ENCODE measurements at regions not wholly inside any gene's neighbourhood (a gene's known extent, or its start where the extent isn't known, plus 50 kb on each side); places are given as distances from the start of the nearest gene placed in this dataset.
"Not testable (repeated sequence)": the region's sequence is repeated elsewhere in the genome, so short reads cannot be mapped to it uniquely, and the experiment has no call there.

GRCh38 chr6:139518556-139519091 is 144.2 kb upstream of the CITED2 start:
- Histone ChIP-seq H3F3A (ENCODE audit: insufficient read depth, low read length) (no peaks in the 10 kb centered on the region), H3K79me2 (ENCODE audit: insufficient read depth, low read length) (no peaks in the 10 kb centered on the region)

GRCh38 chr6:139517998-139518555 is 143.6 kb upstream of the CITED2 start:
- not testable (repeated sequence) for H3K4me2 ChIP-seq (ENCODE audit: low read length); H3K9me2 ChIP-seq (ENCODE audit: low read depth, low read length); H3K27me3 ChIP-seq (ENCODE audit: insufficient read depth, low read length); H3K9ac ChIP-seq (ENCODE audit: low read length); H3K79me2 ChIP-seq (ENCODE audit: insufficient read depth, low read length); H3F3A ChIP-seq (ENCODE audit: insufficient read depth, low read length); H4K20me1 ChIP-seq (ENCODE audit: insufficient read depth, low read length); H3K4me3 ChIP-seq (ENCODE audit: low read depth, low read length, poor library complexity, severe bottlenecking); H3K36me3 ChIP-seq (ENCODE audit: insufficient read depth, low read length); H3K27ac ChIP-seq (ENCODE audit: low read depth, low read length, poor library complexity, severe bottlenecking); H3K9me3 ChIP-seq (ENCODE audit: low read length); H3K4me1 ChIP-seq (ENCODE audit: insufficient read depth, low read length, severe bottlenecking); H2AFZ ChIP-seq (ENCODE audit: low read length)

More at GRCh38 chr6:139518556-139519091, 144.2 kb upstream of the CITED2 start:
- Histone ChIP-seq H3K4me3 (ENCODE audit: low read depth, low read length, poor library complexity, severe bottlenecking) (no peak overlapping the region), H3K9ac (ENCODE audit: low read length) (no peak overlapping the region), H3K27ac (ENCODE audit: low read depth, low read length, poor library complexity, severe bottlenecking) (no peak overlapping the region), H3K36me3 (ENCODE audit: insufficient read depth, low read length) (no peaks in the 10 kb centered on the region), H3K9me3 (ENCODE audit: low read length) (no peaks in the 10 kb centered on the region), H3K4me2 (ENCODE audit: low read length) (no peak overlapping the region), H4K20me1 (ENCODE audit: insufficient read depth, low read length) (no peaks in the 10 kb centered on the region), H3K9me2 (ENCODE audit: low read depth, low read length) (no peaks in the 10 kb centered on the region), H3K4me1 (ENCODE audit: insufficient read depth, low read length, severe bottlenecking) (no peaks in the 10 kb centered on the region), H2AFZ (ENCODE audit: low read length) (no peak overlapping the region), H3K27me3 (ENCODE audit: insufficient read depth, low read length) (no peaks in the 10 kb centered on the region)
- TF ChIP-seq CTCF (IDR thresholded peaks at IDR 0.05; ENCODE audit: low read length) = no peak
- no peak for TF ChIP-seq EZH2 (IDR thresholded peaks at IDR 0.05; ENCODE audit: borderline replicate concordance, low read length)

GRCh38 chr6:139515511-139515910 is 141.1 kb upstream of the CITED2 start:
- no peaks in the 10 kb centered on the region for H3K4me1 ChIP-seq (ENCODE audit: insufficient read depth, low read length, severe bottlenecking)
- no peaks in the 10 kb centered on the region for H3K9me2 ChIP-seq (ENCODE audit: low read depth, low read length)
- no peak overlapping the region for H3K9ac ChIP-seq (ENCODE audit: low read length)
- no peak overlapping the region for H3K4me3 ChIP-seq (ENCODE audit: low read depth, low read length, poor library complexity, severe bottlenecking)
- no peaks in the 10 kb centered on the region for H3K79me2 ChIP-seq (ENCODE audit: insufficient read depth, low read length)
- no peak overlapping the region for H3K27ac ChIP-seq (ENCODE audit: low read depth, low read length, poor library complexity, severe bottlenecking)
- H3K9me3 ChIP-seq (ENCODE audit: low read length) = no peaks in the 10 kb centered on the region
- no peak overlapping the region for H3K4me2 ChIP-seq (ENCODE audit: low read length)
- no peak overlapping the region for H2AFZ ChIP-seq (ENCODE audit: low read length)
- no peak for TF ChIP-seq CTCF (IDR thresholded peaks at IDR 0.05; ENCODE audit: low read length)
- TF ChIP-seq EZH2 (IDR thresholded peaks at IDR 0.05; ENCODE audit: borderline replicate concordance, low read length) = no peak
- no peaks in the 10 kb centered on the region for H3F3A ChIP-seq (ENCODE audit: insufficient read depth, low read length)
- no peaks in the 10 kb centered on the region for H4K20me1 ChIP-seq (ENCODE audit: insufficient read depth, low read length)
- no peaks in the 10 kb centered on the region for H3K27me3 ChIP-seq (ENCODE audit: insufficient read depth, low read length)
- H3K36me3 ChIP-seq (ENCODE audit: insufficient read depth, low read length) = no peaks in the 10 kb centered on the region

GRCh38 chr6:139514819-139515218 is 140.4 kb upstream of the CITED2 start:
- H3K36me3 ChIP-seq (ENCODE audit: insufficient read depth, low read length) = no peaks in the 10 kb centered on the region
- no peak overlapping the region for H3K9ac ChIP-seq (ENCODE audit: low read length)
- no peak overlapping the region for H3K4me3 ChIP-seq (ENCODE audit: low read depth, low read length, poor library complexity, severe bottlenecking)
- H3K4me2 ChIP-seq (ENCODE audit: low read length) = no peak overlapping the region
- no peaks in the 10 kb centered on the region for H3K79me2 ChIP-seq (ENCODE audit: insufficient read depth, low read length)
- TF ChIP-seq EZH2 (IDR thresholded peaks at IDR 0.05; ENCODE audit: borderline replicate concordance, low read length) = no peak
- TF ChIP-seq CTCF (IDR thresholded peaks at IDR 0.05; ENCODE audit: low read length) = no peak
- no peak overlapping the region for H2AFZ ChIP-seq (ENCODE audit: low read length)
- H3F3A ChIP-seq (ENCODE audit: insufficient read depth, low read length) = no peaks in the 10 kb centered on the region
- H3K27me3 ChIP-seq (ENCODE audit: insufficient read depth, low read length) = no peaks in the 10 kb centered on the region
- H3K4me1 ChIP-seq (ENCODE audit: insufficient read depth, low read length, severe bottlenecking) = no peaks in the 10 kb centered on the region
- no peak overlapping the region for H3K27ac ChIP-seq (ENCODE audit: low read depth, low read length, poor library complexity, severe bottlenecking)
- H3K9me2 ChIP-seq (ENCODE audit: low read depth, low read length) = no peaks in the 10 kb centered on the region
- no peaks in the 10 kb centered on the region for H4K20me1 ChIP-seq (ENCODE audit: insufficient read depth, low read length)
- no peaks in the 10 kb centered on the region for H3K9me3 ChIP-seq (ENCODE audit: low read length)
